HG02852 (cell line): ENCODE measurements at regions not wholly inside any gene's neighbourhood (a gene's known extent, or its start where the extent isn't known, plus 50 kb on each side); places are given as distances from the start of the nearest gene placed in this dataset.
"Not testable (repeated sequence)": the region's sequence is repeated elsewhere in the genome, so short reads cannot be mapped to it uniquely, and the experiment has no call there.

Experiments
- ATAC-seq: cut with Tn5 transposase; IDR thresholded peaks from one replicate; pipeline ENCODE4 v1.9.1; 2021; ENCODE audit warnings: mild to moderate bottlenecking, moderate library complexity; ENCODE audit not compliant: unreplicated experiment

- ATAC-seq = no peak
These were observed 179.5 kb downstream of the HNRNPD start for GRCh38 chr4:82194329-82194728.

GRCh38 chr4:82192017-82192673 is 181.6 kb downstream of the HNRNPD start:
- no peak for ATAC-seq

GRCh38 chr4:82181789-82182188 is 192.0 kb downstream of the HNRNPD start:
- no peak for ATAC-seq

GRCh38 chr4:82172186-82172585 is 201.6 kb downstream of the HNRNPD start:
- ATAC-seq = no peak

- no peak for ATAC-seq
These were observed 202.1 kb downstream of the HNRNPD start for GRCh38 chr4:82171531-82172155.

GRCh38 chr4:82149750-82150149 is 224.0 kb downstream of the HNRNPD start:
- no peak for ATAC-seq

GRCh38 chr4:82145850-82146249 is 227.9 kb downstream of the HNRNPD start:
- ATAC-seq = no peak

GRCh38 chr4:82140422-82140821 is 233.4 kb downstream of the HNRNPD start:
- ATAC-seq = no peak

- no peak for ATAC-seq
These were observed 234.5 kb downstream of the HNRNPD start for GRCh38 chr4:82139287-82139686.

- no peak for ATAC-seq
These were observed 235.4 kb downstream of the HNRNPD start for GRCh38 chr4:82138374-82138773.

GRCh38 chr4:82136161-82136801 is 237.5 kb downstream of the HNRNPD start:
- no peak for ATAC-seq

- no peak for ATAC-seq
These were observed 245.4 kb downstream of the HNRNPD start for GRCh38 chr4:82128355-82128754.

- ATAC-seq = no peak
These were observed 247.2 kb downstream of the HNRNPD start for GRCh38 chr4:82126512-82127040.

GRCh38 chr4:82125787-82126297 is 247.9 kb downstream of the HNRNPD start:
- no peak for ATAC-seq

- no peak for ATAC-seq
These were observed 248.6 kb downstream of the HNRNPD start for GRCh38 chr4:82124932-82125786.

- ATAC-seq = no peak
These were observed 249.4 kb downstream of the HNRNPD start for GRCh38 chr4:82124365-82124764.

- no peak for ATAC-seq
These were observed 249.9 kb downstream of the HNRNPD start for GRCh38 chr4:82123934-82124333.

- ATAC-seq = not testable (repeated sequence)
These were observed 258.6 kb downstream of the HNRNPD start for GRCh38 chr4:82115183-82115582.

GRCh38 chr4:82108506-82108905 is 265.3 kb downstream of the HNRNPD start:
- no peak for ATAC-seq

- ATAC-seq = no peak
These were observed 269.2 kb downstream of the HNRNPD start for GRCh38 chr4:82104578-82104977.
